GM12892 (cell line): ENCODE measurements at regions not wholly inside any gene's neighbourhood (a gene's known extent, or its start where the extent isn't known, plus 50 kb on each side); places are given as distances from the start of the nearest gene placed in this dataset.

ENCODE experiments used
- POLR2A ChIP-seq: IDR thresholded peaks from 2 replicates; pipeline ENCODE4 v1.6.1; 2011; ENCODE audit warnings: low read depth, low read length, control low read depth
- POLR2AphosphoS5 ChIP-seq: IDR thresholded peaks from 2 replicates; pipeline ENCODE4 v1.6.1; 2011; ENCODE audit warnings: low read depth, low read length, control low read depth
- TAF1 ChIP-seq: IDR thresholded peaks from 2 replicates; pipeline ENCODE4 v1.6.1; 2011; ENCODE audit warnings: low read depth, mild to moderate bottlenecking, control low read depth, low read length, borderline replicate concordance

- no peak for TF ChIP-seq POLR2AphosphoS5
- no peak for TF ChIP-seq TAF1
- no peak for TF ChIP-seq POLR2A
Observed at GRCh38 chr1:181213056-181213455, 124.6 kb downstream of the IER5 start.
